Stomach (tissue), 8 donors: ENCODE measurements at regions not wholly inside any gene's neighbourhood (a gene's known extent, or its start where the extent isn't known, plus 50 kb on each side); places are given as distances from the start of the nearest gene placed in this dataset.

Experiments used
- DNase-seq, 2 donors: peaks; one replicate each; pipeline versions ENCODE4 v3.0.0 to v3.0.0-alpha.2; 2013 to 2019
- H3K27ac ChIP-seq, 5 donors: fragments of 200-600 bp in 4 of 5; sonication (generic) in 4 of 5; one replicate each; pipeline ENCODE4 v1.5.1; 2013 to 2019; ENCODE audit warnings: mild to moderate bottlenecking in 1 of 5, moderate library complexity in 1 of 5
- H3K27me3 ChIP-seq, 3 donors: fragments of 200-600 bp; sonication (generic); one replicate each; pipeline ENCODE4 v1.5.1; 2017 to 2019; ENCODE audit warnings: mixed run types in 1 of 3
- H3K36me3 ChIP-seq, 4 donors: fragments of 200-600 bp; sonication (generic); 1 replicate in 3 of 4; 2 replicates in 1 of 4; pipeline ENCODE4 v1.5.1; 2016 to 2019
- H3K4me1 ChIP-seq, 4 donors: fragments of 200-600 bp; sonication (generic); one replicate each; pipeline ENCODE4 v1.5.1; 2016 to 2019
- H3K4me3 ChIP-seq, 4 donors: fragments of 200-600 bp; sonication (generic) in 3 of 4; one replicate each; pipeline ENCODE4 v1.5.1; 2016 to 2019; ENCODE audit warnings: mild to moderate bottlenecking in 1 of 4
- H3K9me3 ChIP-seq, 4 donors: fragments of 200-600 bp; sonication (generic); one replicate each; pipeline ENCODE4 v1.5.1; 2016 to 2019
- CTCF ChIP-seq, 7 experiments: fragments of 450-650 bp in 4 of 7; fragments of 200-600 bp in 3 of 7; sonication (generic) in 3 of 7; IDR thresholded peaks; one replicate each; pipeline ENCODE4 v1.5.1; 2016 to 2019; ENCODE audit warnings: antibody characterized with exemption in 7 of 7, control low read depth in 2 of 7, mild to moderate bottlenecking in 1 of 7
- EP300 ChIP-seq: sonication (generic); formaldehyde crosslinking; IDR thresholded peaks from one replicate; pipeline ENCODE4 v1.6.1; 2017; ENCODE audit warnings: antibody characterized with exemption
- POLR2A ChIP-seq, 4 donors: fragments of 450-650 bp; IDR thresholded peaks; one replicate each; pipeline ENCODE4 v1.6.1; 2016; ENCODE audit warnings: antibody characterized with exemption in 4 of 4, control low read depth in 2 of 4, mild to moderate bottlenecking in 1 of 4, moderate library complexity in 1 of 4
- POLR2AphosphoS5 ChIP-seq, 3 donors: sonication (generic); formaldehyde crosslinking; IDR thresholded peaks; one replicate each; pipeline ENCODE4 v1.6.1; 2016; ENCODE audit warnings: antibody characterized with exemption in 3 of 3
- WGBS, 5 donors: extraction: QIAGEN DNeasy Blood & Tissue Kit in 3 of 5; methylation state at CpG; one replicate each; pipeline versions ENCODE4 v1.1.5 to v1.1.7; 2013 to 2018; 5-methylcytosine and 5-hydroxymethylcytosine counted together
- intact Hi-C: fragments of 100-400 bp; cut with DNase I; formaldehyde crosslinking; loops from one replicate; pipeline ENCODE4 v1.15.1; 2023; ENCODE audit warnings: low total_unique reads
- donor health status: healthy with polysubstance abuse.
- donor health status: Bipolar disorder and iron deficiency.
- donor health status: healthy.

GRCh38 chr17:34825884-34826283, 135.4 kb downstream of the CCT6B start:
- 66 to 70% (median 68%) methylated on average over 6 of the region's 6 CpGs for WGBS, 5 donors
- Histone ChIP-seq H3K9me3 (no peaks in the 10 kb centered on the region), H3K27me3 (peaks cover 0 to 43% (median 0%) of the 10 kb centered on the region in 3 donors), H3K4me3 (no peak overlapping the region), H3K4me1 (no peaks in the 10 kb centered on the region), H3K27ac (no peak overlapping the region), H3K36me3 (no peaks in the 10 kb centered on the region)
- intact Hi-C loops: no loop called here
- TF ChIP-seq EP300 (no peak), POLR2AphosphoS5 (IDR thresholded peaks at IDR 0.05) (no peak), CTCF (IDR thresholded peaks at IDR 0.05) (no peak), POLR2A (IDR thresholded peaks at IDR 0.05) (no peak)
- no peak for DNase-seq

GRCh38 chr17:34825102-34825501, 136.2 kb downstream of the CCT6B start:
- no peak overlapping the region for H3K4me3 ChIP-seq
- no peaks in the 10 kb centered on the region for H3K4me1 ChIP-seq
- no peak for TF ChIP-seq POLR2AphosphoS5 (IDR thresholded peaks at IDR 0.05)
- TF ChIP-seq CTCF (IDR thresholded peaks at IDR 0.05): no peak
- no peak for TF ChIP-seq EP300
- no peak for TF ChIP-seq POLR2A (IDR thresholded peaks at IDR 0.05)
- H3K27me3 ChIP-seq: peaks cover 0 to 43% (median 0%) of the 10 kb centered on the region in 3 donors
- no peaks in the 10 kb centered on the region for H3K36me3 ChIP-seq
- no peaks in the 10 kb centered on the region for H3K9me3 ChIP-seq
- 92 to 99% (median 95%) methylated on average over 1 of the region's 1 CpG for WGBS, 5 donors
- no peak for DNase-seq
- intact Hi-C loops: no loop called here
- no peak overlapping the region for H3K27ac ChIP-seq

GRCh38 chr17:34823023-34823422, 138.2 kb downstream of the CCT6B start:
- no peak for TF ChIP-seq POLR2AphosphoS5 (IDR thresholded peaks at IDR 0.05)
- no peak for TF ChIP-seq CTCF (IDR thresholded peaks at IDR 0.05)
- TF ChIP-seq POLR2A (IDR thresholded peaks at IDR 0.05): no peak
- no peak for TF ChIP-seq EP300
- peaks cover 0 to 42% (median 0%) of the 10 kb centered on the region in 3 donors for H3K27me3 ChIP-seq
- no peak overlapping the region for H3K4me3 ChIP-seq
- no peaks in the 10 kb centered on the region for H3K4me1 ChIP-seq
- WGBS, 5 donors: 52 to 62% (median 58%) methylated on average over 6 of the region's 6 CpGs
- H3K27ac ChIP-seq: no peak overlapping the region
- H3K36me3 ChIP-seq: no peaks in the 10 kb centered on the region
- no peak for DNase-seq
- intact Hi-C loops: no loop called here
- no peaks in the 10 kb centered on the region for H3K9me3 ChIP-seq

GRCh38 chr17:34822007-34822739, 139.1 kb downstream of the CCT6B start:
- H3K27ac ChIP-seq: no peak overlapping the region
- no peak overlapping the region for H3K4me3 ChIP-seq
- intact Hi-C loops: no loop called here
- H3K27me3 ChIP-seq: peaks cover 0 to 41% (median 0%) of the 10 kb centered on the region in 3 donors
- no peaks in the 10 kb centered on the region for H3K9me3 ChIP-seq
- TF ChIP-seq CTCF (IDR thresholded peaks at IDR 0.05) (no peak), POLR2A (IDR thresholded peaks at IDR 0.05) (no peak), EP300 (no peak), POLR2AphosphoS5 (IDR thresholded peaks at IDR 0.05) (no peak)
- no peak for DNase-seq
- no peaks in the 10 kb centered on the region for H3K36me3 ChIP-seq
- WGBS, 5 donors: 52 to 73% (median 56%) methylated on average over 10 of the region's 10 CpGs
- H3K4me1 ChIP-seq: no peaks in the 10 kb centered on the region
